OCI-LY7 (cell line): ENCODE measurements at regions not wholly inside any gene's neighbourhood (a gene's known extent, or its start where the extent isn't known, plus 50 kb on each side); places are given as distances from the start of the nearest gene placed in this dataset.

Experiments
- BruUV-seq: library from RNA; stranded (reverse); fragments of 400-500 nt; replicated peaks from 2 replicates; lab custom pipeline; 2021; lab: Mats Ljungman, UMichigan
- CTCF ChIA-PET: fragments of 300-600 bp; sonication (Branson Sonifier 250); formaldehyde crosslinking; loops from one replicate; lab custom pipeline; 2022; ENCODE audit warnings: antibody characterized with exemption; ENCODE audit not compliant: unreplicated experiment; lab: Charles Lee
- POLR2A ChIA-PET: fragments of 300-600 bp; sonication (Branson Sonifier 250); formaldehyde crosslinking; loops from one replicate; lab custom pipeline; 2022; ENCODE audit warnings: antibody characterized with exemption; lab: Charles Lee
- DNase-seq: peaks from one replicate; pipeline ENCODE4 v3.0.0-alpha.2; 2015; ENCODE audit warnings: low spot score
- H2AFZ ChIP-seq: fragments of 200-600 bp; sonication (generic), shearing (Covaris generic); 2 replicates; pipeline ENCODE4 v1.6.1; 2014; ENCODE audit warnings: mild to moderate bottlenecking, antibody characterized with exemption, low read length, moderate library complexity
- H3K27ac ChIP-seq: fragments of 200-600 bp; sonication (generic); 2 replicates; pipeline ENCODE4 v1.5.1; 2014; ENCODE audit warnings: mixed run types, low read depth, mild to moderate bottlenecking, moderate library complexity, low read length, inconsistent platforms; ENCODE audit not compliant: poor library complexity, severe bottlenecking
- H3K36me3 ChIP-seq: fragments of 200-600 bp; sonication (generic); 2 replicates; pipeline ENCODE4 v1.6.1; 2014; ENCODE audit warnings: mild to moderate bottlenecking, antibody characterized with exemption, low read length, moderate library complexity, mixed read lengths; ENCODE audit not compliant: insufficient read depth
- H3K4me1 ChIP-seq: fragments of 200-600 bp; sonication (generic); 2 replicates; pipeline ENCODE4 v1.5.1; 2014; ENCODE audit warnings: mild to moderate bottlenecking, low read length; ENCODE audit not compliant: insufficient read depth, poor library complexity, severe bottlenecking
- H3K4me2 ChIP-seq: fragments of 200-600 bp; sonication (generic); 2 replicates; pipeline ENCODE4 v1.6.1; 2014; ENCODE audit warnings: mild to moderate bottlenecking, low read length
- H3K4me3 ChIP-seq: fragments of 200-600 bp; sonication (generic); 2 replicates; pipeline ENCODE4 v1.5.1; 2014; ENCODE audit warnings: mild to moderate bottlenecking, low read depth, low read length; ENCODE audit not compliant: poor library complexity, severe bottlenecking
- H3K79me2 ChIP-seq: fragments of 200-600 bp; sonication (generic); 2 replicates; pipeline ENCODE4 v1.6.1; 2016; ENCODE audit warnings: low read depth, mild to moderate bottlenecking, low read length, moderate library complexity, mixed read lengths; ENCODE audit not compliant: insufficient read depth
- H3K9me2 ChIP-seq: fragments of 200-600 bp; sonication (generic); 2 replicates; pipeline ENCODE4 v1.6.1; 2016; ENCODE audit warnings: mild to moderate bottlenecking, low read length, mixed read lengths; ENCODE audit not compliant: insufficient read depth
- H3K9me3 ChIP-seq: fragments of 200-600 bp; sonication (generic); 2 replicates; pipeline ENCODE4 v1.6.1; 2014; ENCODE audit warnings: mild to moderate bottlenecking, mixed run types, low read length, mixed read lengths
- H4K20me1 ChIP-seq: fragments of 200-600 bp; sonication (generic); 2 replicates; pipeline ENCODE4 v1.6.1; 2014; ENCODE audit warnings: mild to moderate bottlenecking, antibody characterized with exemption, low read length, moderate library complexity, mixed read lengths; ENCODE audit not compliant: insufficient read depth
- CTCF ChIP-seq: fragments of 200-600 bp; sonication (generic); conservative IDR thresholded peaks from 2 replicates; pipeline ENCODE4 v1.5.1; 2014; ENCODE audit warnings: mild to moderate bottlenecking, antibody characterized with exemption, low read length, moderate library complexity, mixed read lengths
- EZH2phosphoT487 ChIP-seq: fragments of 200-600 bp; sonication (generic); IDR thresholded peaks from 2 replicates; pipeline ENCODE4 v1.6.1; 2018; ENCODE audit warnings: low read depth, borderline replicate concordance, mild to moderate bottlenecking, mixed run types, antibody characterized with exemption, low read length, moderate library complexity, mixed read lengths
- intact Hi-C: fragments of 100-400 bp; cut with micrococcal nuclease; formaldehyde crosslinking; loops from one replicate; pipeline ENCODE4 v1.10.0; 2022; ENCODE audit not compliant: unreplicated experiment

- Histone ChIP-seq H3K9me3 (peaks cover 9% of the 10 kb centered on the region; the same call in 1 of the 2 replicates), H3K36me3 (no peaks in the 10 kb centered on the region), H3K4me3 (no peak overlapping the region), H2AFZ (no peak overlapping the region), H3K27ac (no peak overlapping the region), H3K4me1 (no peaks in the 10 kb centered on the region), H4K20me1 (no peaks in the 10 kb centered on the region), H3K4me2 (no peak overlapping the region), H3K9me2 (no peaks in the 10 kb centered on the region), H3K79me2 (no peaks in the 10 kb centered on the region)
- POLR2A ChIA-PET, result no interaction called here
- intact Hi-C loops, result no loop called here
- no TSS peak for BruUV-seq
- CTCF ChIA-PET, result no interaction called here
- DNase-seq, result no peak
- TF ChIP-seq CTCF (no peak), EZH2phosphoT487 (no peak)
Measured at GRCh38 chr5:33260098-33260497, 180.7 kb upstream of the TARS1 start.

GRCh38 chr5:33261305-33261704 is 179.5 kb upstream of the TARS1 start:
- DNase-seq, result no peak
- Histone ChIP-seq H3K79me2 (no peaks in the 10 kb centered on the region), H3K4me1 (no peaks in the 10 kb centered on the region), H3K36me3 (no peaks in the 10 kb centered on the region), H3K27ac (no peak overlapping the region), H3K9me2 (no peaks in the 10 kb centered on the region), H3K4me2 (no peak overlapping the region), H3K4me3 (no peak overlapping the region), H2AFZ (no peak overlapping the region), H4K20me1 (no peaks in the 10 kb centered on the region), H3K9me3 (peaks cover 9% of the 10 kb centered on the region; the same call in 1 of the 2 replicates)
- no peak for TF ChIP-seq EZH2phosphoT487
- no peak for TF ChIP-seq CTCF
- CTCF ChIA-PET, result no interaction called here
- intact Hi-C loops, result no loop called here
- BruUV-seq, result no TSS peak
- POLR2A ChIA-PET, result no interaction called here

DNA sequence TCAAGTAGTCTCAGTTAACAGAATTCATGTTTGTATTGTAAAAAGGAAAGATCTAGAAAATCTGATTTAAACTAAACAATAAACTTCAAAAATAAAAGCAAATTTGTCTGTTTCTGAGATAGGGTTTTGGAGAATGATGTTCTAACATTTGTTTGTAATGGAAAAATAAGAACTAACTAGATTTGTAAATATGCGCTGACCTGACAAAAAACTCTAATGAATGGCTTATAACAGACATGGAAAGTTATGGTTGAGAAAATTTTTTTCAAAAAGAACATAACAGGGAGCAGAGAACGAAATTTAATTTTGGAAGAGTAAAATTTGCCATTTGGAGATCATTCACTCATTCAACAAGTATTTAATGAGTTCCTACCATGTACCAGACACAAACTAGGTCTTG is 179.0 kb upstream of the TARS1 start:
- Histone ChIP-seq H3K27ac (no peak overlapping the region), H3K4me2 (no peak overlapping the region), H3K36me3 (no peaks in the 10 kb centered on the region), H3K9me3 (peaks cover 9% of the 10 kb centered on the region; the same call in 1 of the 2 replicates), H4K20me1 (no peaks in the 10 kb centered on the region), H3K79me2 (no peaks in the 10 kb centered on the region), H2AFZ (no peak overlapping the region), H3K4me1 (no peaks in the 10 kb centered on the region), H3K9me2 (no peaks in the 10 kb centered on the region), H3K4me3 (no peak overlapping the region)
- BruUV-seq, result no TSS peak
- POLR2A ChIA-PET, result no interaction called here
- no peak for DNase-seq
- TF ChIP-seq CTCF, result no peak
- no peak for TF ChIP-seq EZH2phosphoT487
- CTCF ChIA-PET, result no interaction called here
- intact Hi-C loops, result no loop called here
